Astrocyte of the spinal cord (primary cell): ENCODE measurements at regions not wholly inside any gene's neighbourhood (a gene's known extent, or its start where the extent isn't known, plus 50 kb on each side); places are given as distances from the start of the nearest gene placed in this dataset.

Experiments
- DNase-seq: peaks from one replicate; pipeline ENCODE4 v3.0.0; 2011; ENCODE audit warnings: low read depth, low spot score
- H3K4me3 ChIP-seq: 2 replicates; pipeline ENCODE4 v1.5.1; 2011; ENCODE audit warnings: low read depth, mild to moderate bottlenecking, low read length, moderate library complexity
- CTCF ChIP-seq: IDR thresholded peaks from 2 replicates; pipeline ENCODE4 v1.5.1; 2012; ENCODE audit warnings: low read depth, mild to moderate bottlenecking, low read length, inconsistent platforms
- in situ Hi-C: cut with HindIII; loops from 2 replicates; pipeline ENCODE4 v1.10.0; 2017; ENCODE audit warnings: low sequenced_read_pairs

GRCh38 chr13:87094646-87095045 lies 576.5 kb upstream of the SLITRK5 start:
- in situ Hi-C loops = no loop called here
- DNase-seq = no peak
- TF ChIP-seq CTCF = no peak
- no peak overlapping the region for H3K4me3 ChIP-seq

GRCh38 chr13:87100431-87100830 lies 570.7 kb upstream of the SLITRK5 start:
- H3K4me3 ChIP-seq = no peak overlapping the region
- no peak for DNase-seq
- no peak for TF ChIP-seq CTCF
- in situ Hi-C loops = no loop called here

GRCh38 chr13:87107651-87108050 lies 563.5 kb upstream of the SLITRK5 start:
- in situ Hi-C loops = no loop called here
- no peak overlapping the region for H3K4me3 ChIP-seq
- TF ChIP-seq CTCF = no peak
- DNase-seq = no peak

- H3K4me3 ChIP-seq = no peak overlapping the region
- peak; percentile 32 for DNase-seq
- no peak for TF ChIP-seq CTCF
- in situ Hi-C loops = no loop called here
Observed at GRCh38 chr13:87120476-87120875, 550.7 kb upstream of the SLITRK5 start.

- in situ Hi-C loops = no loop called here
- no peak overlapping the region for H3K4me3 ChIP-seq
- DNase-seq = peak; percentile 60
Observed at GRCh38 chr13:87122551-87122950, 548.6 kb upstream of the SLITRK5 start.

GRCh38 chr13:87123987-87124784 lies 547.0 kb upstream of the SLITRK5 start:
- no peak for TF ChIP-seq CTCF
- H3K4me3 ChIP-seq = no peak overlapping the region
- peak; percentile 99 for DNase-seq
- in situ Hi-C loops = no loop called here

More at GRCh38 chr13:87122551-87122950, 548.6 kb upstream of the SLITRK5 start:
- TF ChIP-seq CTCF = no peak
